ENCODE measurements at regions not wholly inside any gene's neighbourhood (a gene's known extent, or its start where the extent isn't known, plus 50 kb on each side); places are given as distances from the start of the nearest gene placed in this dataset.

DNA sequence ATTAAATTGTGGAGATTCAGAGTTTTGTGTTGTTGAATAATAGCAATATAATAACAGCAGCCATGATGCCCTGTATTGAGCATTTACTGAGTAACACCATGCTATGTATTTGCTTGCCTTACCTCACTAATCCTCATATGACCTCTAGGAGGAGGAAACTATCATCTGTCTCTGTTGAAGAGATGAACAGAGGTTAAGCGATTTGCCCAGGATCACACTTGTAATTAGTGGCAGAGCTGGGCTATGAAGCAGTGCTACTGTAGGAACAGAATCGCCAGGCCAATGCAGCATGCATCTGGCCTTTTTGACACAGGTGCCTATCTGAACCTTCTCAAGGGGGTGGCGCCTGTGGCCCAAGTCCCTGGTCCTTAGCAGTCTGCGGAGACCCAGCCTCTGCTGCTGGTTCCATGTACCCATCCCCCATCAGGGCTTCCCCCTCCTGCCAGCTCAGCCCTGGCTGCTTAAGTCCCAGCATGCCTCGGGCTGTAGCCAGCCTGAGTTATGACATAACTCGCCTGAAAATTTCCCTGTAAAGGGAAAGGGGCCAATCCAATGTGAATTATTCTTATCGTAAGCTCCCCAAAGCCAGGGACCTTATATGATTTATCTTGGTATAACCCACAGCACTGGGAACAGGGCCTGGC is 50.4 kb upstream of the HS3ST2 start:
- no peaks in the 10 kb centered on the region for H3K27me3 ChIP-seq
- H3K36me3 ChIP-seq, result no peaks in the 10 kb centered on the region
- H3K4me3 ChIP-seq, result no peak overlapping the region
- H3K9me3 ChIP-seq, result no peaks in the 10 kb centered on the region
- ATAC-seq (ENCODE audit: low FRiP score in 2 of 2) (no peak), DNase-seq (no peak)
- H3K4me1 ChIP-seq, result no peaks in the 10 kb centered on the region
- WGBS, 2 donors, result 57 to 63% methylated on average over 5 to 7 of the region's 7 CpGs
- TF ChIP-seq POLR2AphosphoS5 (IDR thresholded peaks at IDR 0.05) (no peak), EP300 (IDR thresholded peaks at IDR 0.05) (no peak), POLR2A (IDR thresholded peaks at IDR 0.05) (no peak)
- TF ChIP-seq, protein P1, sequence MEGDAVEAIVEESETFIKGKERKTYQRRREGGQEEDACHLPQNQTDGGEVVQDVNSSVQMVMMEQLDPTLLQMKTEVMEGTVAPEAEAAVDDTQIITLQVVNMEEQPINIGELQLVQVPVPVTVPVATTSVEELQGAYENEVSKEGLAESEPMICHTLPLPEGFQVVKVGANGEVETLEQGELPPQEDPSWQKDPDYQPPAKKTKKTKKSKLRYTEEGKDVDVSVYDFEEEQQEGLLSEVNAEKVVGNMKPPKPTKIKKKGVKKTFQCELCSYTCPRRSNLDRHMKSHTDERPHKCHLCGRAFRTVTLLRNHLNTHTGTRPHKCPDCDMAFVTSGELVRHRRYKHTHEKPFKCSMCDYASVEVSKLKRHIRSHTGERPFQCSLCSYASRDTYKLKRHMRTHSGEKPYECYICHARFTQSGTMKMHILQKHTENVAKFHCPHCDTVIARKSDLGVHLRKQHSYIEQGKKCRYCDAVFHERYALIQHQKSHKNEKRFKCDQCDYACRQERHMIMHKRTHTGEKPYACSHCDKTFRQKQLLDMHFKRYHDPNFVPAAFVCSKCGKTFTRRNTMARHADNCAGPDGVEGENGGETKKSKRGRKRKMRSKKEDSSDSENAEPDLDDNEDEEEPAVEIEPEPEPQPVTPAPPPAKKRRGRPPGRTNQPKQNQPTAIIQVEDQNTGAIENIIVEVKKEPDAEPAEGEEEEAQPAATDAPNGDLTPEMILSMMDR (IDR thresholded peaks at IDR 0.05), result no peak
- no peak overlapping the region for H3K27ac ChIP-seq

Data from upper lobe of left lung (tissue), 6 donors.